H9 (cell line): ENCODE measurements at regions not wholly inside any gene's neighbourhood (a gene's known extent, or its start where the extent isn't known, plus 50 kb on each side); places are given as distances from the start of the nearest gene placed in this dataset.

ENCODE experiments used
- DNase-seq: peaks from one replicate; pipeline ENCODE4 v3.0.0-alpha.2; 2017
- H2AFZ ChIP-seq: one replicate; pipeline ENCODE4 v1.6.1; 2013; ENCODE audit warnings: mild to moderate bottlenecking, low read length, control low read depth, moderate library complexity
- H2AK5ac ChIP-seq: 2 replicates; pipeline ENCODE4 v1.6.1; 2013; ENCODE audit warnings: low read length, control low read depth, mixed read lengths; ENCODE audit not compliant: insufficient read length
- H2BK120ac ChIP-seq: one replicate; pipeline ENCODE4 v1.6.1; 2013; ENCODE audit warnings: low read depth, mild to moderate bottlenecking, low read length, control low read depth, inconsistent platforms; ENCODE audit not compliant: poor library complexity, severe bottlenecking
- H2BK12ac ChIP-seq: 2 replicates; pipeline ENCODE4 v1.6.1; 2013; ENCODE audit warnings: low read length, control low read depth, mixed read lengths, low read depth; ENCODE audit not compliant: insufficient read length
- H2BK15ac ChIP-seq: 2 replicates; pipeline ENCODE4 v1.6.1; 2013; ENCODE audit warnings: low read depth, low read length, control low read depth
- H2BK20ac ChIP-seq: one replicate; pipeline ENCODE4 v1.6.1; 2013; ENCODE audit warnings: low read depth, mild to moderate bottlenecking, low read length, control low read depth, inconsistent platforms; ENCODE audit not compliant: poor library complexity, severe bottlenecking
- H2BK5ac ChIP-seq: 2 replicates; pipeline ENCODE4 v1.6.1; 2013; ENCODE audit warnings: low read length, control low read depth, mixed read lengths; ENCODE audit not compliant: insufficient read length
- H3K14ac ChIP-seq: 2 replicates; pipeline ENCODE4 v1.6.1; 2013; ENCODE audit warnings: low read length, control low read depth; ENCODE audit not compliant: insufficient read depth
- H3K18ac ChIP-seq: 2 replicates; pipeline ENCODE4 v1.6.1; 2013; ENCODE audit warnings: low read depth, mild to moderate bottlenecking, mixed read lengths, low read length, control low read depth; ENCODE audit not compliant: insufficient read length
- H3K23ac ChIP-seq: 2 replicates; pipeline ENCODE4 v1.6.1; 2013; ENCODE audit warnings: low read length, control low read depth, mixed read lengths, low read depth; ENCODE audit not compliant: insufficient read length
- H3K23me2 ChIP-seq: 2 replicates; pipeline ENCODE4 v1.6.1; 2013; ENCODE audit warnings: low read depth, mild to moderate bottlenecking, mixed read lengths, low read length, control low read depth; ENCODE audit not compliant: insufficient read length, poor library complexity, severe bottlenecking
- H3K27ac ChIP-seq: 2 replicates; pipeline ENCODE4 v1.5.1; 2013; ENCODE audit warnings: low read length, control low read depth, mixed read lengths, low read depth; ENCODE audit not compliant: insufficient read length
- H3K27me3 ChIP-seq: 2 replicates; pipeline ENCODE4 v1.6.1; 2013; ENCODE audit warnings: low read length, control low read depth, inconsistent platforms; ENCODE audit not compliant: insufficient read depth
- H3K4ac ChIP-seq: 2 replicates; pipeline ENCODE4 v1.6.1; 2013; ENCODE audit warnings: low read depth, mild to moderate bottlenecking, control low read depth, inconsistent platforms, low read length, moderate library complexity
- H3K4me1 ChIP-seq: 2 replicates; pipeline ENCODE4 v1.6.1; 2013; ENCODE audit warnings: low read length, control low read depth, inconsistent platforms; ENCODE audit not compliant: insufficient read depth
- H3K4me2 ChIP-seq: 2 replicates; pipeline ENCODE4 v1.6.1; 2013; ENCODE audit warnings: low read length, control low read depth, mixed read lengths; ENCODE audit not compliant: insufficient read length, insufficient read depth
- H3K56ac ChIP-seq: 2 replicates; pipeline ENCODE4 v1.6.1; 2013; ENCODE audit warnings: low read depth, mild to moderate bottlenecking, mixed read lengths, low read length, control low read depth; ENCODE audit not compliant: insufficient read length
- H3K79me1 ChIP-seq: 2 replicates; pipeline ENCODE4 v1.6.1; 2013; ENCODE audit warnings: low read depth, mild to moderate bottlenecking, moderate library complexity, low read length, control low read depth, inconsistent platforms; ENCODE audit not compliant: insufficient read depth, poor library complexity, severe bottlenecking
- H3K79me2 ChIP-seq: 2 replicates; pipeline ENCODE4 v1.6.1; 2013; ENCODE audit warnings: low read length, control low read depth, inconsistent platforms; ENCODE audit not compliant: insufficient read depth
- H3K9ac ChIP-seq: 2 replicates; pipeline ENCODE4 v1.6.1; 2013; ENCODE audit warnings: low read length, control low read depth, mixed read lengths; ENCODE audit not compliant: insufficient read length; ENCODE audit errors: extremely low read depth
- H3K9me3 ChIP-seq: one replicate; pipeline ENCODE4 v1.6.1; 2013; ENCODE audit warnings: low read depth, low read length, inconsistent platforms; ENCODE audit not compliant: control insufficient read depth
- H3T11ph ChIP-seq: one replicate; pipeline ENCODE4 v1.6.1; 2013; ENCODE audit warnings: mild to moderate bottlenecking, low read length, control low read depth, inconsistent platforms
- H4K20me1 ChIP-seq: one replicate; pipeline ENCODE4 v1.6.1; 2013; ENCODE audit not compliant: control insufficient read depth, insufficient read length, insufficient read depth
- H4K5ac ChIP-seq: 2 replicates; pipeline ENCODE4 v1.6.1; 2013; ENCODE audit warnings: low read depth, mild to moderate bottlenecking, mixed read lengths, low read length, control low read depth; ENCODE audit not compliant: insufficient read length
- H4K8ac ChIP-seq: replicated peaks from 2 replicates; pipeline ENCODE4 v1.6.1; 2013; ENCODE audit warnings: low read length, control low read depth, mixed read lengths, low read depth; ENCODE audit not compliant: insufficient read length
- H4K91ac ChIP-seq: 2 replicates; pipeline ENCODE4 v1.6.1; 2013; ENCODE audit warnings: low read depth, mild to moderate bottlenecking, moderate library complexity, mixed read lengths, low read length, control low read depth; ENCODE audit not compliant: insufficient read length
- H3K27ac Mint-ChIP-seq, 3 experiments: 2 replicates in 2 of 3; 3 replicates in 1 of 3; pipeline ENCODE4 v1.8.0; 2020 to 2021; ENCODE audit warnings: mixed read lengths in 3 of 3, mild to moderate bottlenecking in 1 of 3, moderate library complexity in 1 of 3
- H3K27me3 Mint-ChIP-seq: 2 replicates; pipeline ENCODE4 v1.8.0; 2021; ENCODE audit warnings: low read depth, mild to moderate bottlenecking, moderate library complexity, mixed read lengths
- H3K36me3 Mint-ChIP-seq, 3 experiments: 2 replicates in 2 of 3; 3 replicates in 1 of 3; pipeline ENCODE4 v1.8.0; 2020 to 2021; ENCODE audit warnings: low read depth in 3 of 3, mixed read lengths in 3 of 3; ENCODE audit not compliant: insufficient read depth in 1 of 3
- H3K4me1 Mint-ChIP-seq, 2 experiments: 2 replicates each; pipeline ENCODE4 v1.8.0; 2020; ENCODE audit warnings: mixed read lengths in 2 of 2
- H3K4me3 Mint-ChIP-seq, 2 experiments: 2 replicates in 1 of 2; 3 replicates in 1 of 2; pipeline ENCODE4 v1.8.0; 2020 to 2021; ENCODE audit warnings: mild to moderate bottlenecking in 2 of 2, mixed read lengths in 2 of 2, moderate library complexity in 1 of 2
- H3K9me3 Mint-ChIP-seq, 2 experiments: 2 replicates in 1 of 2; 3 replicates in 1 of 2; pipeline ENCODE4 v1.8.0; 2020; ENCODE audit warnings: mild to moderate bottlenecking in 2 of 2, mixed read lengths in 2 of 2, moderate library complexity in 1 of 2
- CTCF ChIP-seq: fragments of 200-600 bp; sonication (generic); conservative IDR thresholded peaks from 3 replicates; pipeline ENCODE4 v1.8.0; 2021; ENCODE audit warnings: antibody characterized with exemption, mild to moderate bottlenecking
- WGBS: extraction: QIAGEN DNeasy Blood & Tissue Kit; methylation state at CpG from one replicate; pipeline ENCODE4 v1.1.7; 2013; ENCODE audit warnings: missing lambda C conversion rate, low lambda C conversion rate, mixed read lengths; ENCODE audit not compliant: insufficient read length; ENCODE audit errors: extremely low coverage; 5-methylcytosine and 5-hydroxymethylcytosine counted together

- TF ChIP-seq CTCF: no peak
- Mint-ChIP-seq H3K4me3 (no peak overlapping the region), H3K27me3 (peaks cover 7% of the 10 kb centered on the region), H3K27ac (no peak overlapping the region), H3K36me3 (peaks cover 0 to 3% (median 3%) of the 10 kb centered on the region in 3 experiments; a peak in 4 of 7 replicates), H3K9me3 (peaks cover 67 to 79% of the 10 kb centered on the region in 2 experiments), H3K4me1 (peaks cover 19 to 35% of the 10 kb centered on the region in 2 experiments)
- Histone ChIP-seq H3K18ac (no peak overlapping the region), H4K8ac (no peak overlapping the region), H3K23me2 (no peaks in the 10 kb centered on the region), H2BK20ac (no peak overlapping the region), H2AK5ac (no peak overlapping the region), H2BK12ac (no peak overlapping the region), H2BK15ac (no peak overlapping the region), H3K23ac (no peak overlapping the region), H3T11ph (no peak overlapping the region), H4K91ac (no peak overlapping the region), H2BK120ac (no peak overlapping the region), H3K14ac (no peak overlapping the region), H4K5ac (no peak overlapping the region), H3K27me3 (no peaks in the 10 kb centered on the region), H3K79me1 (no peaks in the 10 kb centered on the region), H2AFZ (no peak overlapping the region), H3K4me1 (no peaks in the 10 kb centered on the region; the same call in 1 of the 2 replicates), H4K20me1 (no peaks in the 10 kb centered on the region), H3K9ac (no peak overlapping the region), H3K27ac (no peak overlapping the region), H3K4ac (no peak overlapping the region), H3K56ac (no peak overlapping the region), H2BK5ac (no peak overlapping the region), H3K4me2 (no peak overlapping the region), H3K79me2 (no peaks in the 10 kb centered on the region), H3K9me3 (no peaks in the 10 kb centered on the region)
- WGBS: no CpG with 5 or more reads among the region's 8 CpGs
- DNase-seq: no peak
These were observed 56.1 kb downstream of the PJA1 start for GRCh38 chrX:69109036-69109663.
